Mammary epithelial cell (primary cell): ENCODE measurements at regions not wholly inside any gene's neighbourhood (a gene's known extent, or its start where the extent isn't known, plus 50 kb on each side); places are given as distances from the start of the nearest gene placed in this dataset.

Source experiments
- EZH2 ChIP-seq: IDR thresholded peaks from 2 replicates; pipeline ENCODE4 v1.6.1; 2012; ENCODE audit warnings: low read length, inconsistent platforms, borderline replicate concordance
- TF ChIP-seq, protein P1 (sequence below), 2 donors: IDR thresholded peaks in 1 of 2; conservative IDR thresholded peaks in 1 of 2; 2 replicates each; pipeline ENCODE4 v1.5.1; 2011 to 2012; ENCODE audit warnings: inconsistent platforms in 2 of 2, low read length in 2 of 2, mild to moderate bottlenecking in 2 of 2, control low read depth in 1 of 2, low read depth in 1 of 2; ENCODE audit not compliant: insufficient read depth in 1 of 2; ENCODE audit errors: extremely low read depth in 1 of 2

GRCh38 chr1:59156526-59157199, 140.2 kb upstream of the FGGY start:
- TF ChIP-seq, protein P1, sequence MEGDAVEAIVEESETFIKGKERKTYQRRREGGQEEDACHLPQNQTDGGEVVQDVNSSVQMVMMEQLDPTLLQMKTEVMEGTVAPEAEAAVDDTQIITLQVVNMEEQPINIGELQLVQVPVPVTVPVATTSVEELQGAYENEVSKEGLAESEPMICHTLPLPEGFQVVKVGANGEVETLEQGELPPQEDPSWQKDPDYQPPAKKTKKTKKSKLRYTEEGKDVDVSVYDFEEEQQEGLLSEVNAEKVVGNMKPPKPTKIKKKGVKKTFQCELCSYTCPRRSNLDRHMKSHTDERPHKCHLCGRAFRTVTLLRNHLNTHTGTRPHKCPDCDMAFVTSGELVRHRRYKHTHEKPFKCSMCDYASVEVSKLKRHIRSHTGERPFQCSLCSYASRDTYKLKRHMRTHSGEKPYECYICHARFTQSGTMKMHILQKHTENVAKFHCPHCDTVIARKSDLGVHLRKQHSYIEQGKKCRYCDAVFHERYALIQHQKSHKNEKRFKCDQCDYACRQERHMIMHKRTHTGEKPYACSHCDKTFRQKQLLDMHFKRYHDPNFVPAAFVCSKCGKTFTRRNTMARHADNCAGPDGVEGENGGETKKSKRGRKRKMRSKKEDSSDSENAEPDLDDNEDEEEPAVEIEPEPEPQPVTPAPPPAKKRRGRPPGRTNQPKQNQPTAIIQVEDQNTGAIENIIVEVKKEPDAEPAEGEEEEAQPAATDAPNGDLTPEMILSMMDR (conservative IDR thresholded peaks at IDR 0.05 in 1 of 2, IDR thresholded peaks at IDR 0.05 in 1 of 2; ENCODE audit: extremely low read depth in 1 of 2, insufficient read depth in 1 of 2, low read depth in 1 of 2, low read length in 2 of 2) = no peak
- no peak for TF ChIP-seq EZH2
